H1 (cell line): ENCODE measurements at regions not wholly inside any gene's neighbourhood (a gene's known extent, or its start where the extent isn't known, plus 50 kb on each side); places are given as distances from the start of the nearest gene placed in this dataset.

Experiments used
- CTCF ChIA-PET: fragments of 300-600 bp; sonication (Branson Sonifier 250); formaldehyde crosslinking; loops from one replicate; lab custom pipeline; 2021; ENCODE audit not compliant: partially characterized antibody; lab: Charles Lee
- POLR2A ChIA-PET: fragments of 300-600 bp; sonication (Branson Sonifier 250); formaldehyde crosslinking; loops from one replicate; lab custom pipeline; 2021; ENCODE audit warnings: inconsistent platforms; ENCODE audit not compliant: partially characterized antibody; lab: Charles Lee
- DNase-seq, 2 experiments: peaks; one replicate each; pipeline versions ENCODE4 v3.0.0 to v3.0.0-alpha.2; 2010 to 2022; ENCODE audit warnings: low spot score in 2 of 2, low read depth in 1 of 2, mixed read lengths in 1 of 2
- FAIRE-seq: peaks from 2 replicates; lab custom pipeline; 2011; peaks lifted over from hg19 to GRCh38; lab: Jason Lieb, UNC
- H2AFZ ChIP-seq: 2 replicates; pipeline ENCODE4 v1.8.1; 2012; ENCODE audit warnings: low read length, inconsistent platforms
- H2AK5ac ChIP-seq: 2 replicates; pipeline ENCODE4 v1.6.1; 2013; ENCODE audit warnings: low read depth, low read length
- H2BK120ac ChIP-seq: replicated peaks from 2 replicates; pipeline ENCODE3; 2013; ENCODE audit warnings: low read depth, low read length, inconsistent platforms
- H2BK12ac ChIP-seq: 2 replicates; pipeline ENCODE4 v1.6.1; 2013; ENCODE audit warnings: low read depth, low read length
- H2BK15ac ChIP-seq: 2 replicates; pipeline ENCODE4 v1.6.1; 2013; ENCODE audit warnings: low read length
- H2BK20ac ChIP-seq: 2 replicates; pipeline ENCODE4 v1.6.1; 2013; ENCODE audit warnings: low read length
- H2BK5ac ChIP-seq: 2 replicates; pipeline ENCODE4 v1.6.1; 2013; ENCODE audit warnings: low read depth, low read length
- H3K14ac ChIP-seq: 2 replicates; pipeline ENCODE4 v1.6.1; 2013; ENCODE audit warnings: inconsistent platforms; ENCODE audit not compliant: insufficient read length
- H3K18ac ChIP-seq: 2 replicates; pipeline ENCODE4 v1.6.1; 2013; ENCODE audit warnings: low read length; ENCODE audit errors: extremely low read depth
- H3K23ac ChIP-seq: 2 replicates; pipeline ENCODE4 v1.6.1; 2013; ENCODE audit warnings: inconsistent platforms; ENCODE audit not compliant: insufficient read length
- H3K23me2 ChIP-seq: 2 replicates; pipeline ENCODE4 v1.6.1; 2013; ENCODE audit warnings: low read depth, low read length
- H3K27ac ChIP-seq: 2 replicates; pipeline ENCODE4 v1.6.1; 2011; ENCODE audit warnings: low read depth, low read length, inconsistent platforms
- H3K27me3 ChIP-seq, 4 experiments: replicated peaks in 1 of 4; 1 replicate in 1 of 4; 2 replicates in 3 of 4; pipeline versions ENCODE4 v1.6.1 to v1.8.1; 2011 to 2013; ENCODE audit warnings: low read length in 3 of 4, mild to moderate bottlenecking in 3 of 4, inconsistent platforms in 2 of 4, mixed read lengths in 2 of 4, moderate library complexity in 1 of 4; ENCODE audit not compliant: control insufficient read depth in 3 of 4, insufficient read depth in 3 of 4; ENCODE audit errors: extremely low read depth in 1 of 4
- H3K36me3 ChIP-seq, 4 experiments: 2 replicates each; pipeline versions ENCODE4 v1.6.1 to v1.8.1; 2011 to 2013; ENCODE audit warnings: mild to moderate bottlenecking in 4 of 4, low read length in 3 of 4, moderate library complexity in 2 of 4, control low read depth in 1 of 4, inconsistent platforms in 1 of 4; ENCODE audit not compliant: insufficient read depth in 4 of 4, control insufficient read depth in 2 of 4
- H3K4ac ChIP-seq: replicated peaks from 2 replicates; pipeline ENCODE3; 2013; ENCODE audit warnings: low read length, low read depth, mixed read lengths, inconsistent platforms; ENCODE audit not compliant: insufficient read length
- H3K4me1 ChIP-seq, 4 experiments: replicated peaks in 1 of 4; 1 replicate in 1 of 4; 2 replicates in 3 of 4; pipeline versions ENCODE4 v1.6.1 to v1.8.1; 2011 to 2013; ENCODE audit warnings: low read length in 3 of 4, inconsistent platforms in 2 of 4, mixed read lengths in 1 of 4; ENCODE audit not compliant: insufficient read depth in 4 of 4, control insufficient read depth in 3 of 4
- H3K4me2 ChIP-seq, 2 experiments: 2 replicates each; pipeline versions ENCODE4 v1.6.1 to v1.8.1; 2011 to 2013; ENCODE audit warnings: low read depth in 2 of 2, low read length in 2 of 2, control low read depth in 1 of 2, inconsistent platforms in 1 of 2, mild to moderate bottlenecking in 1 of 2; ENCODE audit not compliant: insufficient read depth in 1 of 2
- H3K4me3 ChIP-seq, 4 experiments: fragments of 200-600, 300-600 bp in 1 of 4; sonication (generic), shearing (Covaris generic), sonication (Bioruptor Twin) in 1 of 4; 2 replicates each; pipeline versions ENCODE4 v1.5.1 to v1.8.1; 2011 to 2016; ENCODE audit warnings: low read length in 4 of 4, low read depth in 3 of 4, control low read depth in 2 of 4, inconsistent platforms in 2 of 4, mild to moderate bottlenecking in 2 of 4, mixed read lengths in 1 of 4, moderate library complexity in 1 of 4; ENCODE audit not compliant: insufficient read depth in 2 of 4; ENCODE audit errors: extremely low read depth in 1 of 4
- H3K56ac ChIP-seq: replicated peaks from 2 replicates; pipeline ENCODE3; 2013; ENCODE audit warnings: low read depth, mild to moderate bottlenecking, mixed read lengths, low read length, inconsistent platforms; ENCODE audit not compliant: insufficient read length
- H3K79me1 ChIP-seq: 2 replicates; pipeline ENCODE4 v1.6.1; 2013; ENCODE audit warnings: low read depth, low read length, control low read depth
- H3K79me2 ChIP-seq, 2 experiments: 2 replicates each; pipeline versions ENCODE4 v1.6.1 to v1.8.1; 2012 to 2013; ENCODE audit warnings: low read length in 2 of 2, mild to moderate bottlenecking in 2 of 2, inconsistent platforms in 1 of 2; ENCODE audit not compliant: insufficient read depth in 2 of 2, control insufficient read depth in 1 of 2
- H3K9ac ChIP-seq, 4 experiments: replicated peaks in 1 of 4; 1 replicate in 1 of 4; 2 replicates in 3 of 4; pipeline versions ENCODE4 v1.6.1 to v1.8.1; 2011 to 2013; ENCODE audit warnings: low read depth in 3 of 4, low read length in 3 of 4, control low read depth in 2 of 4, mild to moderate bottlenecking in 2 of 4, moderate library complexity in 2 of 4, inconsistent platforms in 1 of 4; ENCODE audit errors: extremely low read depth in 1 of 4
- H3K9me3 ChIP-seq, 2 experiments: 2 replicates each; pipeline versions ENCODE4 v1.6.1 to v1.8.1; 2012 to 2013; ENCODE audit warnings: mild to moderate bottlenecking in 2 of 2, moderate library complexity in 2 of 2, control low read depth in 1 of 2, inconsistent platforms in 1 of 2, low read depth in 1 of 2, low read length in 1 of 2, mixed read lengths in 1 of 2; ENCODE audit not compliant: insufficient read depth in 2 of 2
- H4K20me1 ChIP-seq, 2 experiments: replicated peaks in 1 of 2; 2 replicates each; pipeline versions ENCODE3 to v1.8.1; 2011 to 2013; ENCODE audit warnings: inconsistent platforms in 2 of 2, low read length in 2 of 2, mild to moderate bottlenecking in 1 of 2; ENCODE audit not compliant: insufficient read depth in 2 of 2, control insufficient read depth in 1 of 2
- H4K5ac ChIP-seq: 2 replicates; pipeline ENCODE4 v1.6.1; 2013; ENCODE audit warnings: low read length, low read depth, mixed read lengths, inconsistent platforms; ENCODE audit not compliant: insufficient read length
- H4K8ac ChIP-seq: 2 replicates; pipeline ENCODE4 v1.8.0; 2013; ENCODE audit warnings: mild to moderate bottlenecking, moderate library complexity, low read length, inconsistent platforms; ENCODE audit not compliant: insufficient read depth; ENCODE audit errors: extremely low read depth
- H4K91ac ChIP-seq: replicated peaks from 2 replicates; pipeline ENCODE3; 2013; ENCODE audit warnings: low read length, mixed read lengths, inconsistent platforms; ENCODE audit not compliant: insufficient read length
- CTCF ChIP-seq, 3 experiments: IDR thresholded peaks; 1 replicate in 2 of 3; 2 replicates in 1 of 3; pipeline versions ENCODE4 v1.5.1 to v1.6.1; 2011; ENCODE audit warnings: low read length in 3 of 3, mild to moderate bottlenecking in 3 of 3, inconsistent platforms in 2 of 3, low read depth in 1 of 3, moderate library complexity in 1 of 3; ENCODE audit not compliant: insufficient read depth in 1 of 3; ENCODE audit errors: control extremely low read depth in 1 of 3
- MAFK ChIP-seq: IDR thresholded peaks from 2 replicates; pipeline ENCODE4 v1.6.1; 2012; ENCODE audit warnings: low read depth, mild to moderate bottlenecking, improper control_type of control experiment, low read length
- NRF1 ChIP-seq: IDR thresholded peaks from 2 replicates; pipeline ENCODE4 v1.6.1; 2011; ENCODE audit warnings: mild to moderate bottlenecking, low read depth, low read length, improper control_type of control experiment
- WGBS, 2 experiments: shearing (Covaris generic) in 1 of 2; methylation state at CpG; one replicate each; pipeline versions ENCODE4 v1.1.6 to v1.1.7; 2013 to 2015; ENCODE audit warnings: low lambda C conversion rate in 2 of 2, mixed read lengths in 2 of 2, inconsistent platforms in 1 of 2, low coverage in 1 of 2, missing lambda C conversion rate in 1 of 2; ENCODE audit not compliant: insufficient replicate concordance in 2 of 2, insufficient coverage in 1 of 2, insufficient read length in 1 of 2; ENCODE audit errors: extremely low coverage in 1 of 2, missing lambda C conversion rate in 1 of 2; 5-methylcytosine and 5-hydroxymethylcytosine counted together

- no peaks in the 10 kb centered on the region for H3K23me2 ChIP-seq
- WGBS, 2 experiments = 100% methylated on average over 1 of the region's 1 CpG; no CpG with 5 or more reads in 1 of the 2 experiments
Observed at GRCh38 chr13:58893396-58893795, 1261.9 kb downstream of the PCDH17 start.

More at GRCh38 chr13:58893396-58893795, 1261.9 kb downstream of the PCDH17 start:
- FAIRE-seq (no peak), DNase-seq (no peak)
- Histone ChIP-seq H3K4ac (no peak overlapping the region), H3K9ac (no peak overlapping the region), H2BK15ac (no peak overlapping the region), H4K20me1 (no peaks in the 10 kb centered on the region), H3K4me2 (no peak overlapping the region), H4K8ac (no peak overlapping the region), H3K4me3 (no peak overlapping the region), H3K9me3 (no peaks in the 10 kb centered on the region), H4K91ac (no peak overlapping the region), H2AK5ac (no peak overlapping the region), H3K36me3 (no peaks in the 10 kb centered on the region), H2BK5ac (no peak overlapping the region), H3K14ac (no peak overlapping the region), H3K56ac (no peak overlapping the region), H3K27me3 (no peaks in the 10 kb centered on the region), H4K5ac (no peak overlapping the region), H2BK12ac (no peak overlapping the region), H3K18ac (no peak overlapping the region), H3K79me1 (no peaks in the 10 kb centered on the region), H2BK20ac (no peak overlapping the region), H2AFZ (no peak overlapping the region), H3K27ac (no peak overlapping the region), H3K23ac (no peak overlapping the region), H2BK120ac (no peak overlapping the region), H3K79me2 (no peaks in the 10 kb centered on the region), H3K4me1 (no peaks in the 10 kb centered on the region)
- CTCF ChIA-PET = interaction anchor here (0.5 to 1.1 kb wide), 2 partner anchors 26 to 78 kb away, joined by 3 to 4 read pairs; no protein-coding TSS in a partner anchor
- TF ChIP-seq CTCF (IDR thresholded peaks at IDR 0.05; ENCODE audit: control extremely low read depth in 1 of 3, insufficient read depth in 1 of 3, low read depth in 1 of 3, low read length in 3 of 3) (no peak), MAFK (no peak), NRF1 (no peak)
- POLR2A ChIA-PET = no interaction called here
